ENCODE measurements at regions not wholly inside any gene's neighbourhood (a gene's known extent, or its start where the extent isn't known, plus 50 kb on each side); places are given as distances from the start of the nearest gene placed in this dataset.

DNA sequence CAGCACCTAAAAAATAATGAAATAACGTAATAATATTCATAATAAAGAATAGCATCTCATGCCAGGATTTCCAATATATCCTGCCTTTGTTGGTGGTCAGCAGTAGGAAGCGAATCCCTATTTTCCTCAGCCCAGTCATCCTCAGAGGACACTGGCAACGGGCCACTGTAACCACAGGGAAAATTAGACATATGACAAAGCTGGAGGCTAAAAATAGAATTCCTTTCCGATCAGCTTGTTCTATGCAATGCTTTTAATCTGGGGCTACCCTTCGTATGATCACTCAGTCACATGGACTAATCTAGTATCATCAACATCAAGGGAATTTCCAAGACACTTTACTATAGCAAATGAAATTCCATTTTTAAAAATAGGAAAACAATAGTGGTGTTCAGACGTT lies 246.9 kb upstream of the KCNJ16 start:
- DNase-seq (ENCODE audit: low read depth): peak; percentile 73

DNA sequence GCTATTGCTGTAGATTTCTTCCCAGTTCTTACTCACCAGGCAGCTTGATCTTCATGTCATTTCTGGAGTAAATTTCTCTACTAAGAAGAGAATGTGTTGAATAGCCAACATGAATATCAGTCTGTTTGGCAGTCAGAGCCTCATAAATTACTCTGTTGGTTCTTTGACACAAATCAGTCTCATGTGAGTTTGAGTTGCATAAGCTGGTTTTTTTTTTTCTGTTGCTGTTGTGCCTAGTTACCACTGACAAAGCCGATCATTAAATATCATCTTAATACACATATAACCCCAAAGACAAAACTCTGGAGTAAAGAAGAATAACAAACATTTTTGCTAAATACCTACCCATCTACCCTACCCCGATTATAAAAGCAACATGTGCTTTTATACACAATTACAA lies 240.5 kb upstream of the KCNJ16 start:
- DNase-seq (ENCODE audit: low read depth): no peak

DNA sequence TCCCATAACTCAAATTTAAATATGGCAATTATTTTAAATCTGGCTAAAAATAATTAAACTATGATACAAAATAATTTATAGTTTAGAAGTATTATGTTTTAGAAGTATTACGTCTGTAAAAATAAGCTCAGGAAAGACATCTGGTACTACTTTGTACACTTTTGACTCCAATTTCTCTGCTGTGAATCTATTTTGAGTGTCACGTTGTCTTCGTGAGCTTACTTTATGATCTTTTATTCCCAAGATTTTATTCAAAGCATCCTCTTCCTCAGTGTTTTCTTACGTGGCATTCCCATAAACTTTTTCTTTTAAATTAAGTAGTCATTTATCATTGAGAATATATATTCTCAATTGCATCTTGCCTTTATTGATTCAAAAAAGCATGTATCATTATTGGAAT lies 223.3 kb upstream of the KCNJ16 start:
- DNase-seq (ENCODE audit: low read depth): no peak

DNA sequence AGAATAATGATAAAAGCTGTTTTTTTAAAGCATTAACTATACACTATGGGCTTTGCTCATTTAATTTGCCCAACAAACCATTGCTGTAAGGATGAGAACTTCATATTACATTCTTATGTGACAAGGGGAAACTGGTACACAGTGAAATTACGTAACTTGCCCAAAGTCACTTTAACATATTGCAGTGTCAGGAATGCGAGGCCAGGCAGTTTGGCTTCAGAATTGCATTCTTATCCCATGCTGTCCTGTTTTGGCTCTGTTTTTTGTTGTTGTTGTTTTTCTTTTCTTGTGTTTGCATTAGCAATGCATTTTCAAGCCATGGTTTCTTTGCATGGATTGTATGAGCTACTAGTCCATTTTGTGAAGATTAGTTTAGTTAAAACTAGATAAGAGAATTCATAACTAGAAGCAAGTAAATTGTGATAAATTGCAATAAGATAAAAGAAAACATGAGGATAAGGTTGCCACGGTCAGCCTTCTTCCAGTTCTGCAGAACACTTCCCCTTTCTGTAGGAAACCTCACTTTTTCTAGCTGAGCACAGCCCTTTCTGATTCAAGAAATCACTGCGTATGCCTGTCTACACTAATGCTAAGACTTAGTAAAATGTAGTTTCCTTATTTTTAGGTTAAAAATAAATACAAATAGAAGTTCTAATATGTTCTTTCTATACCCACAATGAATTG lies 221.3 kb upstream of the KCNJ16 start:
- DNase-seq (ENCODE audit: low read depth): no peak

DNA sequence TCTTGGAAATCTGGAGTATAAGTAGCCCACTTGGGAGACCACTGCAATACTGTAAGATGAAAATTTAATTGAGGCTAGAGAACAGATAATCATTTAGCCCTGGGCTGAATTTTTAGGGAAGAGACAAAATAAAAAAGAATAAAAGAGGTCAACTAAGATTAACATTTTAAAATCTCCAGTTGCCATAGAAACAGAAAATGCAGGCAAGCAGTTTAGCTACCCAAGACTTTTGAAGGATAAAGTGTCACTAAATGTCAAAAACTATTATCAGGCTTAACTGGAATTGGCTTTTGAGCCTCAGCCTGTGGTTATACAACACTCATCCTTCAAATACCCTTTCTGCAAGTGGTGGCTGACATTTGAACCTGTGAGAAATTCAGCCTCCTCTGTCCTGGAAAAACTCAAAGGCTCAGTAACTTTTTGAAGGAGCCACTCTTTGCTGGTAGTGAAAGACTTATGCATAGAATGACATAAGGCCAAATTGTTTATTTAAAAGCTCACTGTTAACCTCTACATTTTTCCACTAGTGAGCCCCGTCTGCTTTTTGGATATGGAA lies 220.7 kb upstream of the KCNJ16 start:
- DNase-seq (ENCODE audit: low read depth): no peak

DNA sequence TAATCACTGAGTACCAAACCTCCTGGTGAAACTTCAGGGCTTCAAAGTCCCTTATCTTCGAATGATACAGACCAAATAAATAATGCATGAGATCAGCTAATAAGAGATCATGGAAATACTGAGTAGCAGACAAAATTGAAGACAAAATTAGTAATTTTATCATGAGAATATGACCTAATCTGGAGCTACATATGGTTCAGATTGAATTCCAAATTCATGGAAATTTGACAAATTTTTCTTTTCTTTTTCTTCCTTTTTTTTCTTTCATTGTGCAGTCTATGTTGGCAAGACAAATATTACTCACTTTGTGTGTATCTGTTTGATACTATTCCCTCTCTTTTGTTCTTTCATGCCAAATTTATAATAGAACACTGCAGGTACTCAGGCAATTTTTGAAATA lies 218.1 kb upstream of the KCNJ16 start:
- DNase-seq (ENCODE audit: low read depth): no peak

DNA sequence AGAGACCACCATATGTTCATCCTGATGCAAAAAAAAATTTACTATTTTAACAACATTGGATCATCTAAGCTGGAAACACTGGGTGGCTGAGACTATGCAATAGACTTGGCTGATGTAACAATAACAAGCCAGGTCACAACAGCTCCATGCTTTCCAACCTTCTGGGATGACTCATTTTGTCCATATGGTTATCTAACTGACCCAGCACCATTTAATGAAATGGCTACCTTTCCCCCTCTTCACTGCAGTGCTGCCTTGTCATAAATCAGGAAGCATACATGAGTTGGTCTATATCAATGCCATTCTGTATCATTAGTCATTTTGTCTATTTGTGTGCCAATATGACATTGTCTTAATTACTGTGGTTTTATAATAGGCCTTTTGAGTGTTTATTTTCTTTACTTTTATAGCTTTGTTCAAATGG lies 217.6 kb upstream of the KCNJ16 start:
- peak; percentile 84 for DNase-seq (ENCODE audit: low read depth)

DNA sequence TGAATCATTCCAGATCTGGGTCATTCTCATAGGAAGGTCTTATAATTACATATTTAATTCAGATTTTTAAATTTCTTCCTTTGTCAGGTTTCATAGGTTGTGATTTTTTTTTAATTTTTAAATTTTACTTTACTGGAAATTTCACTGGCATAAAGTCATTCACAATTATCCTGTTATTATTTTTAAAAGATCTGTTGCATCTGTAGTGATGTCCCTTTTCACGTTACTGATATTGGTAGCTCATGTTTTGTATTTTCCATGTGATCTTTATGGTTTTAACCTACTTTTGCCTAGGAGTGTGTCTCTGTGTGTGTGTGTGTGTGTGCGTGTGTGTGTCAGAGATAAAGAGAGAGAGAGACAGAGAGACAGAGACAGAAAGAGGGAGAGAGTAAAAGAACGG lies 216.6 kb upstream of the KCNJ16 start:
- DNase-seq (ENCODE audit: low read depth): no peak

DNA sequence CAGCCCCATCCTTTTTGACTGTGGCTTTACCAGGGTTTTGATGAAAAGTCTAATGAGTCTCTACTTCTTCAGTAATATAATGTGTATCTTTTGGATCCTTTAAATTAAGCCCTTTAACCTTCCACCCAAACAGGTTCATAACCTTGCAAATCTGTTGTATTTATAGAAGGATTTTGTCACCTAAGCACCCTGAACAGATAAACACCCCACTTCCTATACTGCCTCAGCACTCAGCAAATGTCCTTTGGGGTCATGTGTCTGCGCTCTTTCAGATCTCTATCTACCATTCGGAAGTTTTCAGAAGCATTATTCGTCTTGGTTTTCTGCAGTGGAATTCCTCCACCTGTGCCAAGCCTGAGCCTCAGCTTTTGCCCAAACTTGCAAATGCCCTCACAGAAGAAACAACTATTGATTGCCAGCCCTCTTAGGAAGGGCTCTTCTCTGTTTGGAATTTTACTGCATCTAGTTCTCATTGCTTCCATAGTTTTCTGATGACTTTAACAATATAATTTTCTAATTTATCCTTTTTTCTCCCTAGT lies 214.8 kb upstream of the KCNJ16 start:
- DNase-seq (ENCODE audit: low read depth): no peak

DNA sequence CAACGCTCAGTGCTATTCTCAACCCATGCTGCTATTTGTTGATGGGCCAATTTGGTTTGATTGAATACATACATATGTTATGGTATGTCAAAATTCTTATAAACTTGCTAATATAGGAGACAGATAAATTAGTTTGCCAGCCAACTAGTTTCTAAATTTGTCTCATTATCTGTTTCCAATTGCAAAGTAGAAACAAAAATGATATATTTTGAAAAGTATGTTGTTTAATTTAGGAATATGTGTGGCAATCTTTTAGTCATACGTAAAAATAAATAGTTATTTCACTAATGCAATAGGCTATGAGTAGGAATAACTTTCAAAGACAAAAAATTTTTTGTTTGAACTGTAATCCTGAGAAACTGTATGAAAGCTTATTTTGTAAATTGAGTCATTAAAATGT lies 210.6 kb upstream of the KCNJ16 start:
- DNase-seq (ENCODE audit: low read depth): no peak

DNA sequence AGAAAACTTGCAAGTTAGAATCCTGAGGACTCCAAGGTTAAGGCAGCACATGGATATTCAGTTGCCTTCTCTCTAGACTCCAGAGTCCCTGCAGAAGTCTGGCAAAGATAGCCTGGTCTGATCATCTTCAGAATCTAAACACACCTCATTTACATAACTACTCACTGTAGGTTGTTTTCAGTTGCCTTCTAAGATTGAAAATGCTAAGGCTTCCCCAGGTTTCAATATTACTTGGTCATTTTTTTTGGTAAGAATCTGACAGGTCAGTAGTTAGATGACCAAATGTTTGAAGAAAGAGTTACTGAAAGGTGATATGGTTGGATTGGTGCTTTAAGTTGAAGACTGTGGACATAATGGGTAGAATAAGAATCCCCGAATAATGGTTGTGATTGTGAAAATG lies 205.4 kb upstream of the KCNJ16 start:
- DNase-seq (ENCODE audit: low read depth): no peak

DNA sequence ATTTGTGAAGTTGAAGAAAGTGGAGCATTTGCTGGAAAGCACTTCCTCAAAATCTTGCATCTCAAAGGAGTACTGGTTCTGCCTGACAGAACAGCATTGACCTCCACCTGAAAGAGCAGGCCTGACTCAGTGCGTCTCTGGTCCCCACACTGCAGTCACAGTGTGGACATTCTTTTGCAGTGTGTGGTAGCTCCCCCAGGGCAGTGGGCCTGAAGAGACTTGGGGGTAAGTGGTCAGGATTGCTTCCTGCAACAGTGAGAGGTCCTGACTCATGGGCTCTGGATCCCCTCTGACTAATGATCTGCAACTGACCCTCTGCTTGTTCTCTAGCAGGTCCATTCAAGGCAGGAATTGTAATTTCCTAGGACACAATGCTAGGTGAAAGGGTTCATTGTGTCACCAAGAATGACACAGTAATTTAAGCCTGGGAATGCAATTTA lies 204.9 kb upstream of the KCNJ16 start:
- DNase-seq (ENCODE audit: low read depth): peak; percentile 92

DNA sequence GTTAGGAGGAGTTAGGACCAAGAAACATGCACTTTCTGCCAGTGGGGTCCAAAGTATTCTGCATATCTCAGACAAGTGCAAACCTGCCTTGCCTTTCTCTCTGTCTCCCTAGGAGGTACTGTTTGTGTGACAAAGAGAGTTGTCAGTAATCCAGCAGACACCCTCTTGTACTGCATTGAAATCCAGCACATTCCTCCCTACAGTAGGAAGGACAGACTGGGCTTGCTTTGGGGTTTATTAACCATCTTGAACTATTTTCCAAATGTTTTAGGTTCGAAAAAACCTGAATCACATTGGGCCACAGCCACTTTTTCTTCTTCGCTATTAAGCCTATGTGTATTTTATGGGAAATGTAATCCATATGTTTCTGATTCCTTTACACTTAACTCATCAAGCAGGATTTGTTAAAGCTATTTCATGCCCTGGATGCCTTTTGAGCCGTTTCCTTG lies 204.2 kb upstream of the KCNJ16 start:
- peak; percentile 64 for DNase-seq (ENCODE audit: low read depth)

DNA sequence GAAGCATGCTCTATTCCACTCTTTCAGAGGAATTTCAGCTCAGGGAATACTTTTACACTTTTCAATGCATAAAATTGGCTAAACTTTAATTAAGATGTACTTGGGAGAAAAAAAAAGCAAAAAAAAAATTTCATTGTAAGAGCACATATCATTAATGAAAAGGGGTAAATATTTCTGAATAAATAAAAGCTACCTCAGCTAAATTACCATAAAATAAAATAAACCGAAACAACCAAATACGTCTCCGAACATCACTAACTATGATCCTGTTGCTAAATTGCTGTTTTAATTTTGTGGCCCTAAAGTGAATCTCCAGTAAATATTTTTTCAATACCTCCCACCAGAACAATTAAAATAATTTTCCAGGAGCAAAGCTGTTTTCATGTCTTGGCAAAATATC lies 203.7 kb upstream of the KCNJ16 start:
- DNase-seq (ENCODE audit: low read depth): no peak

DNA sequence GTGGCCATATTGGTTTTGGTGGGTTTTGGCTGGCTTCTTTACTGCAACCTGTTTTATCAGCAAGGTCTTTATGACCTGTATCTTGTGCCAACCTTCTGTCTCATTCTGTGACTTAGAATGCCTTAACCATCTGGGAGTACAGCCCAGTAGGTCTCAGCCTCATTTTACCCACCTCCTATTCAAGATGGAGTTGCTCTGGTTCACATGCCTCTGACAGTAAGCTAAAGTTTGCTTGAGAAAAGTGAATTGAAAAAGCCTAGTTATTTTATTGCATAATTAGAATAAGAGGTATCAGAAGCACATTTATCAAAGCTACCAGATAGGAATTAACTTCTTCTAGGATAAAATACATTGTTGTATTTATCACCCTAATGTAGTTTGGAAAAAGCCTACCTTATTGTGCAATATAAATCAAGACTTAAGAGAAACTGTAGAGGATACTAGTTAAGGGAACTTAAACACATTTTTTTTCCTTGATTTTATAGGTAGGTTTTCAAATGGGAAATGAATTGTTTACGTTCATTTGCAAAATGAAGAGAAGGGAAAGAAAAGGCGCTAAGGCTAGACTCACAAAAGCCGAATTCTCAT lies 202.3 kb upstream of the KCNJ16 start:
- no peak for DNase-seq (ENCODE audit: low read depth)

DNA sequence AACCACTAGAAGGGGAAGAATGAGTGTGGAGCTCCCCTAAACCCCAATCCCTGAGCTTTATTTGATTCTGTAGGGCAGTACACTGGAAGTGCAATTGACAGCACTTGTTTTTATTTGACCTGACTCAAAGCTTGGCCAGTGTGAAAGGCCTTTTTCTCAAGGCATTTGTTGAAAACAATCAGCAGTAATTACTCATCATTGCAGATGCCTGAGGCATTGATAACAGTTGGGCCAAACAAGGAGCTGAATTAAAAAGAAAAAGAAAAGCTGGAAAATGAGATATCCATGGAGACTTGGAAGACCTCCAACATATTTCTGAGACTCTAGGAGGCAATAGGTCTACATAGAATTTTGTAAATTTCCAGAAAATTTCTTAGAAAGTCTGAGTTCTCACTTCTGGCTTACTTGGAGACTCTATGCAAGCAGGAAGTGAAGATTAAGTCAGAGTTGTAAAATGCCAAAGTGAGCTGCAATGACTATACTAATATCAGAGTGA lies 200.8 kb upstream of the KCNJ16 start:
- peak; percentile 88 for DNase-seq (ENCODE audit: low read depth)

DNA sequence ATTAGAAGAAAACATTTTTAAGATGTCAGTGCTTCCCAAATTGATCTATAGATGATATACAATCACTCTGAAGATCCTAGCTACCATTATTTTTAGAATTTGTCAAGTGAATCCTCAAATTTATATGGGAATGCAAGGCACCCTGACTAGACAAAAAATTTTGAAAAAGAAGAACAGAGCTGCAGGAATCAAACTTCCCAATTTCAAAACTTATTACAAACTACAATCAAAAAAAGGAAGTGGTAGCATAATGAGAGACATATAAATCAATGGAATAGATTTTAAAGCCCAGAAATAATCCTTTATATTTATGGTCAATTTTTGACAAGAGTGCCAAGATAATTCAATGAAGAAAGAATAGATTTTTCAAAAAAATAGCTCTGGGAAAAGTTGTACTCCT lies 198.3 kb upstream of the KCNJ16 start:
- DNase-seq (ENCODE audit: low read depth): no peak

DNA sequence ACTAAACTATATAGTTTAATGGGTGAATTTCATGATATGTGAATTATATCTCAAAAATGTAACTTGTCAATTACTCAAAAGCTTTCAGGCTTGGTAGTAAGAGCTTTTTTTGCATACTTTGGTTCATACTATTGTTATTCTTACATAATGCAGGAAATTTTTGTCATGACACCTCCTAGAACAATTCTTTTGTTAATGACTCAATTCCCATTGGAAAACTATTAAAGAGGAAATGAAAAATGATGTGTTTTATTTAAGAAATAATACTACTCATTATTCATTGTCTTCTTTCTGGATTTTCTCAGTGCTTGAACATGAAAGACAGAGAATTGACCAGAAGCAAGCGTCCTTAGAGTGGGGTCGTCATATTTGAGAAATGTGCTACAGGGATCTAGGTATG lies 196.4 kb upstream of the KCNJ16 start:
- no peak for DNase-seq (ENCODE audit: low read depth)

DNA sequence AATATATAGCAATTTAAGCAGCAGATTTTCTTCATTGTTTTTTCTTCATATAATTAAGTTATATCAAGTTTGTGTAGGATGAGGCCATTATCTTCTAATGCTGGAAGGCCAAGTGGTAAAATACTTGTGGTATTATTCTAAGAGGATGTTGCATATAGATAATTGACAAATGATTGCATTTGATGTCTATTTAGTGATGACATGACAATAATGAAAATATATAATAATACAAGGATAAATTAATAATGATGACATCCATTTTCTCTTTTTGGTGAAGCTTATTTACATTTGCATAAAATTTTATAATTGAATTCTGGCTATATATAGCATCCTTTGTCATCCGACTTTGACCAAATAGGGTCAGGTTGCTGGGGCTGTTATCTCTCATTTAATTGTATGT lies 195.4 kb upstream of the KCNJ16 start:
- DNase-seq (ENCODE audit: low read depth): no peak

DNA sequence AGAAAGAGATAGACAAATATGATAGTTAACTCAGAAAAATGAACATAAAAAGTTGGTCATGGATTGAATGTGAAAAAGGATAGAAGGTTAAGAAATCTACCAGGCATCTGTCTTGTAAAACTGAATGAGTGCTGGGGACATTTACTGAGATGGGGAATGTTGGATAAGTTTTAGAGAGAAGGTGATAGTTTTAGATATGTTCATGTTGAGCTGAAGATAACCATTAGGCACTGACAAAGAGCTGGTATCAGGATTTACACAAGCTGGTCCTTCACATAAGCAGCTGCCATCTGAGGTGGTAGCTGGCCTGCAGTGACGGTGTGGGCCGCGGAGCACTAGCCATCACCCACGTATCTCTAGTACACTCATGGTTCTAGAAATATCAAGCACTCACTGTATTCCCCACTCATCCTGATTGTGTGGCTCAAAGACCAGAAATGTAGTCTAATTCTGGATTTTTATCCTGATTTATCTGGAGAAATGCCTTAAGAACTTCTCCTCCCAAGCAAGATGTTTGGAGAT lies 194.4 kb upstream of the KCNJ16 start:
- no peak for DNase-seq (ENCODE audit: low read depth)

DNA sequence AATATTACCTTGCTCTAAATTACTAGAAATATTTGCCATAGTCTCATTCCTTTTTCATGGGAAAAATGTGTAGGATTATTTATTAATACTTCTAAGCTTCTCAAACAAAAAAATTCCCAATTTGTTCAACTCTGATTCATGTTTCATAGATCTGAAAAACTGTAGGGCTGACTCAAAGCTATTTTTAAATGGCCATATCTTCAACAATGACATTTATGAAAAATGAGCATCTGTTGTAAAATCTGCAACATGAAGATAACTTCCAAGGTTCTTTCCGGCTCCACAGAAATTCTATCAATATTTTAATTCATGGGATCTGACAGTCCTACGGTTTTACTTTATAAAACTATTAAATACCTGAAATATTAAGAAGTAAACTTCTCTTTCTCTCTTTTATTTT lies 192.7 kb upstream of the KCNJ16 start:
- DNase-seq (ENCODE audit: low read depth): no peak

DNA sequence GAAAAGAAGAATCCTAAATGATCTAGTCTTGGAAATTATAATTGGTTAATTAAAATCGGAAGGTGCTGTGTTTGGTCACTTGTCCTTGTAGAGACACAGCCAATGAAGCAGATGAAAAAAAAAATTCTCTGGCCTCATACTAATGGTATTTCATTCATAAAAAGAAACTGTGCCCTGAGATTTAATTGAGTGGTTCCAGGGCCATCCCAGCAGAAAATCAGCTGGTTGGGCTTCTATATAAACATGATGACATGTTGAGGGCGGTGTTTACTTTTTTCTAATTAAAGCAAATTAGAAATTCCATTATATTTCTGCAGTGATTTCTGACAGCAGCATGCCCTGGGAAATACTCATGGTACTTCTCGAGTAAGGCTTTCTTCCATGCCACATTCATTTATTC lies 191.9 kb upstream of the KCNJ16 start:
- DNase-seq (ENCODE audit: low read depth): no peak

DNA sequence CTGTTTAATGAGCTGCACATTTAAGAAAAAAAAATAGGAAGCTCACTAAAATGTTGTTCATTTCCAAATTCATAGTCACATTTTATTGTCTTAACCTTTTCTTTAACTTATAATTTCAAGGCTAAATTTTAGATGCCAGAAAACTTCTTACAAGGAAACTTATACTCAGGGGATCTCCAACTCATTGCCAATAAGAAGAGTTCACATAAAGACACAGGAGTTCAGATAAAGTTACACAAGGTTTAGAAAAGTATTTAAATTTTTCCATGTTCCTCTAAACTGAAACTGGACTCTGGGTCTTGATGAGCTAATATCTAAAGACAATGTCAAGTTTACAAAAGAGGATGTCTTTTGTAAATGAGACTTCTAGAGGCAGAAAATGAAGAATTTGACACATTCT lies 190.7 kb upstream of the KCNJ16 start:
- no peak for DNase-seq (ENCODE audit: low read depth)
